SU-DHL-6 (cell line): ENCODE measurements at regions not wholly inside any gene's neighbourhood (a gene's known extent, or its start where the extent isn't known, plus 50 kb on each side); places are given as distances from the start of the nearest gene placed in this dataset.

ENCODE experiments used
- H2AFZ ChIP-seq: fragments of 200-600 bp; sonication (generic); 2 replicates; pipeline ENCODE4 v1.6.1; 2014; ENCODE audit warnings: low read depth, mild to moderate bottlenecking, moderate library complexity, mixed read lengths, antibody characterized with exemption, low read length; ENCODE audit not compliant: severe bottlenecking
- H3F3A ChIP-seq: fragments of 200-600 bp; shearing (Covaris generic); 2 replicates; pipeline ENCODE4 v1.6.0; 2016; ENCODE audit warnings: antibody characterized with exemption, mild to moderate bottlenecking; ENCODE audit not compliant: insufficient read depth
- H3K27ac ChIP-seq: fragments of 200-600 bp; sonication (generic); 2 replicates; pipeline ENCODE4 v1.5.1; 2016; ENCODE audit warnings: low read depth, mild to moderate bottlenecking, low read length, moderate library complexity, mixed read lengths
- H3K27me3 ChIP-seq: fragments of 200-600 bp; sonication (generic), shearing (Covaris generic); 2 replicates; pipeline ENCODE4 v1.6.0; 2014; ENCODE audit warnings: mild to moderate bottlenecking, low read length
- H3K36me3 ChIP-seq: fragments of 200-600 bp; sonication (generic); 2 replicates; pipeline ENCODE4 v1.6.1; 2014; ENCODE audit warnings: mild to moderate bottlenecking, low read length, mixed read lengths
- H3K4me2 ChIP-seq: fragments of 300-600, 200-600 bp; shearing (Covaris generic), sonication (generic); 2 replicates; pipeline ENCODE4 v1.6.0; 2014; ENCODE audit warnings: low read length, low read depth, mild to moderate bottlenecking; ENCODE audit not compliant: poor library complexity, severe bottlenecking
- H3K4me3 ChIP-seq: fragments of 200-600 bp; sonication (generic); 2 replicates; pipeline ENCODE4 v1.5.1; 2014; ENCODE audit warnings: antibody characterized with exemption, low read length, mild to moderate bottlenecking, mixed read lengths; ENCODE audit not compliant: insufficient read depth, poor library complexity, severe bottlenecking
- H3K79me2 ChIP-seq: fragments of 200-600 bp; sonication (generic); 2 replicates; pipeline ENCODE4 v1.6.1; 2014; ENCODE audit warnings: mild to moderate bottlenecking, low read length, moderate library complexity; ENCODE audit not compliant: insufficient read depth
- H3K9ac ChIP-seq: fragments of 200-600 bp; sonication (generic); 2 replicates; pipeline ENCODE4 v1.7.0; 2014; ENCODE audit warnings: mild to moderate bottlenecking, low read length
- H3K9me2 ChIP-seq: fragments of 200-600 bp; sonication (generic); replicated peaks from 2 replicates; pipeline ENCODE4 v1.6.1; 2014; ENCODE audit warnings: low read length; ENCODE audit not compliant: insufficient read depth
- H3K9me3 ChIP-seq: fragments of 200-600 bp; sonication (generic); 2 replicates; pipeline ENCODE4 v1.6.1; 2014; ENCODE audit warnings: low read length, mixed read lengths; ENCODE audit not compliant: insufficient read depth
- H4K20me1 ChIP-seq: fragments of 200-600 bp; sonication (generic); 2 replicates; pipeline ENCODE4 v1.6.1; 2014; ENCODE audit warnings: low read depth, mild to moderate bottlenecking, antibody characterized with exemption, low read length, moderate library complexity, mixed read lengths
- EZH2phosphoT487 ChIP-seq: fragments of 200-600 bp; sonication (generic), shearing (Covaris generic); conservative IDR thresholded peaks from 2 replicates; pipeline ENCODE4 v1.6.1; 2018; ENCODE audit warnings: mild to moderate bottlenecking, antibody characterized with exemption, low read length, moderate library complexity, mixed read lengths
- TF ChIP-seq, protein P1 (sequence below): fragments of 200-600 bp; sonication (generic); IDR thresholded peaks from one replicate; pipeline ENCODE4 v1.5.1; 2017; ENCODE audit warnings: antibody characterized with exemption, mild to moderate bottlenecking, low read length, moderate library complexity; ENCODE audit not compliant: insufficient read depth, poor library complexity, severe bottlenecking

DNA sequence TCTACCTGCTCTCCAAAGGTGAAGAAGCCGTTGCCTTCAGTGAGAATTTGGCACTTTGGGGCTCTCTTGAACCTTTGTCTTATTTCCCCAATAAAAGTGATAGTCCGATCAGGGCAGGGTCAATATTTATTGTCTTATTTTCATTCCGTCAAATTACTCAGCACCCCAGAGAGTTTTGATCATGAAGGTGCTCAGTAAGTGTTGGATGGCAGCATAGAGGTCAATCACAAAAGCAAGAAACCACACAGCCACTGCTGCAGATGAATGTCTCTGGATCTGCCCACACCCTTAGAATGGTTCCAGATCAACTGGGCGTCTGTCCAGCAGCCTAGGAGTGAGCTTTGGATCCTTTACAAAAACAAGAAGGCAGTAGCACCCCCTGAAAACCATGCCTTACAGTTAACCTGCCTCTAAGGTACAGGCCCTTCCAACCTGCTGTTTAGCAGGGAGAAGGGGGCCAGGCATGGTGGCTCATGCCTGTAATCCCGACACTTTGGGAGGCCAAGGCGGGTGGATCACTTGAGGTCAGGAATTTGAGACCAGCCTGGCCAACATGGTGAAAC lies 97.3 kb downstream of the PSMG1 start:
- no peak overlapping the region for H3K4me2 ChIP-seq
- H2AFZ ChIP-seq = no peak overlapping the region
- no peak overlapping the region for H3K27ac ChIP-seq
- H3K9me2 ChIP-seq = no peaks in the 10 kb centered on the region
- H4K20me1 ChIP-seq = no peaks in the 10 kb centered on the region
- H3K9ac ChIP-seq = no peak overlapping the region
- no peaks in the 10 kb centered on the region for H3K79me2 ChIP-seq
- TF ChIP-seq, protein P1, sequence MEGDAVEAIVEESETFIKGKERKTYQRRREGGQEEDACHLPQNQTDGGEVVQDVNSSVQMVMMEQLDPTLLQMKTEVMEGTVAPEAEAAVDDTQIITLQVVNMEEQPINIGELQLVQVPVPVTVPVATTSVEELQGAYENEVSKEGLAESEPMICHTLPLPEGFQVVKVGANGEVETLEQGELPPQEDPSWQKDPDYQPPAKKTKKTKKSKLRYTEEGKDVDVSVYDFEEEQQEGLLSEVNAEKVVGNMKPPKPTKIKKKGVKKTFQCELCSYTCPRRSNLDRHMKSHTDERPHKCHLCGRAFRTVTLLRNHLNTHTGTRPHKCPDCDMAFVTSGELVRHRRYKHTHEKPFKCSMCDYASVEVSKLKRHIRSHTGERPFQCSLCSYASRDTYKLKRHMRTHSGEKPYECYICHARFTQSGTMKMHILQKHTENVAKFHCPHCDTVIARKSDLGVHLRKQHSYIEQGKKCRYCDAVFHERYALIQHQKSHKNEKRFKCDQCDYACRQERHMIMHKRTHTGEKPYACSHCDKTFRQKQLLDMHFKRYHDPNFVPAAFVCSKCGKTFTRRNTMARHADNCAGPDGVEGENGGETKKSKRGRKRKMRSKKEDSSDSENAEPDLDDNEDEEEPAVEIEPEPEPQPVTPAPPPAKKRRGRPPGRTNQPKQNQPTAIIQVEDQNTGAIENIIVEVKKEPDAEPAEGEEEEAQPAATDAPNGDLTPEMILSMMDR = no peak
- no peak for TF ChIP-seq EZH2phosphoT487
- no peaks in the 10 kb centered on the region for H3F3A ChIP-seq
- H3K36me3 ChIP-seq = no peaks in the 10 kb centered on the region
- H3K27me3 ChIP-seq = no peaks in the 10 kb centered on the region
- H3K4me3 ChIP-seq = no peak overlapping the region
- H3K9me3 ChIP-seq = no peaks in the 10 kb centered on the region

DNA sequence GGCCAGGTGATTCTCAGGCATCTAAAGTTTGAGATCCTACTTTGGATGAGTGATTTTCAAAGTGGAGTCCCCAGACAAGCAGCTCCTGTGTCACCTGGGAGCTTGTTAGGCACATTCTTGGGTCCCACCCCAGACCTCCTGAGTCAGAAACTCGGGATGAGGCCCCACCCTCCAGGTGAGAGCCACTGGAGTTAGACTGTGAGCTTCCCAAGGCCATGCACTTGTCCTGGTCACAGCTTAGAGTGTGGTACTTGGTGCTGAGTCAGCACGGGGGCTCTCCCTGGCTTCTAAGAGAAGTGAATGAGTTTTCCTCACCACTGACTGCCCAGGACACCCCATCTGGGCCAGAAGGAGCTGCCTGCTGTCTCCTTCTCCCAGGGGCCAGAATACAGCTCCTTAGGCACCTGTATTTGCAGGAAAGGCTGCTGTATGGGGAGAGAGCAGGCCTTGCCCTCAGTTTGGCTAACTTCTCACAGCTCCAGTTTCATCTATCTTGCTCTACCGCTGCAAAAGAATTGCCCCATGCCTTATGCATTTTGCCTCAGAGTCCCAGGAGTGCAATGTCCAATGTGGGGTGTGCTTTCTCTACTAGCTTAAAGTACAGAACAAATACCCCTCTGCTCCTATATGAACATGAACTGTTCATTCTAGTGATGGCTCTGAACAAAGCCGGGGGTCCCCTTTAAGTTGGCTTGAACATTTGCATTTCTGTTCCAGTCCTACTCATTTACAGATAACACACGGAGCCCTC lies 98.1 kb downstream of the PSMG1 start:
- H3K27me3 ChIP-seq = no peaks in the 10 kb centered on the region
- no peak overlapping the region for H3K4me3 ChIP-seq
- H3K27ac ChIP-seq = no peak overlapping the region
- no peak for TF ChIP-seq EZH2phosphoT487
- TF ChIP-seq, protein P1 = no peak
- H2AFZ ChIP-seq = no peak overlapping the region
- no peaks in the 10 kb centered on the region for H3K79me2 ChIP-seq
- H3K9me2 ChIP-seq = no peaks in the 10 kb centered on the region
- no peaks in the 10 kb centered on the region for H4K20me1 ChIP-seq
- H3K9me3 ChIP-seq = no peaks in the 10 kb centered on the region
- no peaks in the 10 kb centered on the region for H3F3A ChIP-seq
- no peak overlapping the region for H3K4me2 ChIP-seq
- H3K36me3 ChIP-seq = no peaks in the 10 kb centered on the region
- no peak overlapping the region for H3K9ac ChIP-seq

- TF ChIP-seq, protein P1 = no peak
- TF ChIP-seq EZH2phosphoT487 = no peak
- Histone ChIP-seq H4K20me1 (no peaks in the 10 kb centered on the region), H2AFZ (no peak overlapping the region), H3K27me3 (no peaks in the 10 kb centered on the region), H3F3A (no peaks in the 10 kb centered on the region), H3K9me2 (no peaks in the 10 kb centered on the region), H3K79me2 (no peaks in the 10 kb centered on the region), H3K9ac (no peak overlapping the region), H3K9me3 (no peaks in the 10 kb centered on the region), H3K27ac (no peak overlapping the region), H3K4me2 (no peak overlapping the region), H3K36me3 (no peaks in the 10 kb centered on the region), H3K4me3 (no peak overlapping the region)
Measured at GRCh38 chr21:39084073-39084472, 99.2 kb downstream of the PSMG1 start.
